ENCODE measurements at regions not wholly inside any gene's neighbourhood (a gene's known extent, or its start where the extent isn't known, plus 50 kb on each side); places are given as distances from the start of the nearest gene placed in this dataset.
"Not testable (repeated sequence)": the region's sequence is repeated elsewhere in the genome, so short reads cannot be mapped to it uniquely, and the experiment has no call there.

DNA sequence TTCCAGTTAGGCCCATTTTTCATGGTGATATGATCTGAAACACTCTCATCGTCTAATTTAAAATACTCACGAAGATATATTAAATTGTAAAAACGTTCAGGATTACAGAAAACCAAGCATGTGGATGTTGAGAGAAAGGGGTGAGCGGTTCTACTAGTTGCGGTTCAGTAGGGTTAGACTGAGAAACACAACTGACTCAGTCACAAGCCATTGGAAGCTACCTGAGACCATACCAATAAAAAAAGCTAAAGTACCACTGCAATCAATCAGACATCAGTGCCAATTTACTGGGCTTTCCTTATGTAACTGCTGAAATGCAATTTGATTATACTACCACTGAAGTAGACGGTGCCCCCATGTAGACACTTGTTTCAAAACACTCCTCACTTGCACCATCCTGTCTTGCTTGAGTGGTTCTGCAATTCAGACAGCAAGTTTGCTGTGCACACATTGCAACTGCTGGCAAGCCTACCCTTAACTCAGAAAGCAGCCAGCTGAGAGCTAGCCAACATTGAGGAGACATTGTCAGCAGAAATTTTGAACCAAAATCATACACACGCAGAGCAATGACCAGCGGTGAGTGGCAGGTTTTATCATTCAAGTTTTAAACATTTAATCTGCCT, 368.7 kb upstream of the ARHGEF26 start:
- no peak for DNase-seq (ENCODE audit: low spot score)

DNA sequence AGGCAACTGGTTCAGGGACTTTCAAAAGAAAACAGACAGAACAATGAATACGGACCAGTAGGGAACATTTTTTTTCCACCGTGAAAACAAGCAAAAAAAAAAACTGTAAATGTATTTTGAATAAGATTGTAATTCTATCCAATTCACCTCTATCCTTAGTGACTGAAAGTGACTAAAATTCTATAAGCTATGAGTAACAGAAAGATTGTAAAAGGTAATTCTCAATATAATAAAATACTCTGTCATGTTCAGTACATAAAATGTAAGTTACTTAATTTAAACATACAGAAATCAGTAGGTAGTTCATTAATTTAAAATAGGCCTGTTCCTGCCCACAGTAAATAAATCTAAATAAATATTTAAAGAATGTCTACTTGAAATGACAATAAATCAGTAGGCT, 368.2 kb upstream of the ARHGEF26 start:
- no peak for DNase-seq (ENCODE audit: low spot score)

GRCh38 chr3:153756816-153757215, 364.4 kb upstream of the ARHGEF26 start:
- DNase-seq (ENCODE audit: low spot score), result no peak

DNA sequence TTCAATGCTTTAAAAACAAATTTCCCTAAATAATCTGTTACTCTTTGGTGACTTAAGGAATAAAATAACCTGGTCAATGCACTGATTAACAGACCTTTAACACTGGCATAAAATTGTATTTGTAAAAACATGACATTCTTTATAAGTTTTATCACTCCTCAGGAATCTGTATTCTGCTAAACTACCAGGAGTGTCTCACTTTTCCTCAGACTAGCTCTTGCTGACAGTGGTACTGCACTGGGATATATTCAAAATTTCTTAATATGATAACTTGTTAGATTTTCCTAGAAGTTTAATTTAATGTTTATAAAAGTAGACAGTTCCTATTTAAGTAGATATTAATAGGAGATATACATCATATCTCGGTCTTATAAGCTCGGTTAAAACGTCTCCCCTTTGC, 363.4 kb upstream of the ARHGEF26 start:
- DNase-seq (ENCODE audit: low spot score), result no peak

DNA sequence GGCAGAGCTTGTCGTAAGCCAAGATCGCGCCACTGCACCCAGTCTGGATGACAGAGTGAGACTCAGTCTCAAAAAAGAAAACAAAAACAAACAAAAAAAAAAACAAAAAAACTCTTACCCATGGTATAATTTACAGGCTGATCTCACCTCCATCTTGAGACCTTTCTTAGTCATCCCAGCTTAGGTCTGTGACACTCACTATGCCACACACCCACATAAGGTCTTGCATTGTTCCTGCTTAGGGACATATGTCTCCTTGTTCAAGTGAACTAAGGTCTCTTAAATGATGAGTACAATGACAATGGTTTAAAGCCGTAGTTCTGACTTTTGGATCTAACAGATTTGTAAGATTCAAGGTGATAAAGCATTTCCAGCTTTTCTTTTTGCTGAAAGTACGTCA, 360.2 kb upstream of the ARHGEF26 start:
- no peak for DNase-seq (ENCODE audit: low spot score)

DNA sequence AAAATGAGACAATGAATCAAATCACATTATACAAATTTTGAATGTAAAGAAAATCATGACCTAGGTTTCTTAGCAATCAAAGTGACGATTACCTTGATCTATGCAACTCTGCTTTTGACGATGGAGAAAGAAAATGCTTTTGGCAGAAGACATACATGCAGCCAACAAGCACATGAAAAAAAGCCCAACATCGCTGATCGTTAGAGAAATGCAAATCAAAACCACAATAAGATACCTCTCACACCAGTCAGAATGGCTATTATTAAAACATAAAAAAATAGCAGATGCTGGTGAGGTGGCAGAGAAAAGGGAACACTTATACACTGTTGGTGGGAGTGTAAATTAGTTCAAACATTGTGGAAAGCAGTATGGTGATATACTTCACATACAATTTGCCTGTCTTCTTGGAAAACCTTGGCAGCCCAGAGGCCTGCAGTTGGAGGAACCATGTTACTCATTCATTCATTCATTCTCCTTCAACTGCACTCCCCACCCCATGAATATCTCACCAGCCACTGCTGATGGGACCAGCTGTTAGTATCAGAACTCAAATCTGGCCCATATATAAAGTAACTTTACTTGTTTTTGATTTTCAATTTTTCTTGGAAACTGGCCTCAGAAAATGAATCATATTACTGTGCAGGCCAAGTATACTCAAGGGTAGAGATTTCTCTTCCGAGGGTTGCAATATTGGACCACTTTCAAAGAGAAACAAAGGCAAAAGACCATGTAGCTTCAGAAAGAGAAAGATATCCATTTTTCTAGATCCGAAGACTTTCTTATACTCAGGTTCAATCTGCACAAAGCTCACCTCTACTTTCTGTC, 358.6 kb upstream of the ARHGEF26 start:
- no peak for DNase-seq (ENCODE audit: low spot score)

GRCh38 chr3:153767601-153768560, 353.3 kb upstream of the ARHGEF26 start:
- DNase-seq (ENCODE audit: low spot score), result no peak

GRCh38 chr3:153768561-153769469, 352.4 kb upstream of the ARHGEF26 start:
- DNase-seq (ENCODE audit: low spot score), result peak; percentile 61

- peak; percentile 68 for DNase-seq (ENCODE audit: low spot score)
Observed at GRCh38 chr3:153783106-153783505, 338.1 kb upstream of the ARHGEF26 start.

- DNase-seq (ENCODE audit: low spot score), result no peak
Observed at GRCh38 chr3:153783741-153784480, 337.3 kb upstream of the ARHGEF26 start.

DNA sequence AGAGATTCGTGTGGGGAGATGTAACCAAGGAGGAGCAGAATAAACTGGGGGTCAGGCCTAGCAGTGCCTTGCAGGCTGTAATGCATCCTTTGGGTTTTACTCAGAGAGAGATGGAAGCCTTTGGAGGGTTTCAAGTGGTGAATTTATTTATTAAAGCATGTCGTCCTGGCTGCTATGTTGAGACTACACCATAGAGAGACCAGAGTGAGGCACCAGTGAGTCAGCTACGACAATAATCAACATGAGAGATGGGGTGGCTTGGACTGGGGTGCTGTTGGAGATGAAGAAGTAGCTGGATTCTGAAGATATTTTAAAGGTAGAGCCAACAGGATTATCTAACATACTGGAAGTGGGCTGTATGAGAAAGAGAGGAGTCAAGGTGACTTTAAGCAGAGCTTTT, 335.3 kb upstream of the ARHGEF26 start:
- no peak for DNase-seq (ENCODE audit: low spot score)

DNA sequence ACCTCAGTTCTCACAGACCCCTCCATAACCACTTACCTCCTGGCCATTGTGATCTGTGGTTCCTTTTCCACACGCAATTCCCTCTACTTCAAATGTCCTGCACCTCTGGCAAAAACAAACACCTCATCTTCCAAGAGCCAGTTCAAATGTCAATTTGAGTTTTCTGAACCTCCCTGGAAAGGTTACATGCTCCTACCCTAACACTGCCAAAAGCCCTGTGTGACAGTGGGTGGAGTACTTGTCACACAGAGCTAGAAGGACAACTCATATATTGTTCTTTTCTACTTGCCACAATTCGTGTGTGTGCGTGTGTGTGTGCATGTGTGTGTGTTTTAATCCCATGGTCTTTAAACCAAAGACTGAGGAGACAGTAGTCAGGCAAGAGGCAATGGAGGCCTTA, 331.8 kb upstream of the ARHGEF26 start:
- no peak for DNase-seq (ENCODE audit: low spot score)

DNA sequence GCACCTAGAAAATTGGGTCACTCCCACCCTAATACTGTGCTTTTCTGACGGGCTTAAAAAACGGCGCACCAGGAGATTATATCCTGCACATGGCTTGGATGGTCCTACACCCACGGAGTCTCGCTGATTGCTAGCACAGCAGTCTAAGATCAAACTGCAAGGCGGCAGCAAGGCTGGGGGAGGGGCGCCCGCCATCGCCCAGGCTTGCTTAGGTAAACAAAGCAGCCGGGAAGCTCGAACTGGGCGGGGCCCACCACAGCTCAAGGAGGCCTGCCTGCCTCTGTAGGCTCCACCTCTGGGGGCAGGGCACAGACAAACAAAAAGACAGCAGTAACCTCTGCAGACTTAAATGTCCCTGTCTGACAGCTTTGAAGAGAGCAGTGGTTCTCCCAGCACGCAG, 324.1 kb upstream of the ARHGEF26 start:
- not testable (repeated sequence) for DNase-seq (ENCODE audit: low spot score)

- no peak for DNase-seq (ENCODE audit: low spot score)
Observed at GRCh38 chr3:153809097-153809496, 312.1 kb upstream of the ARHGEF26 start.

DNA sequence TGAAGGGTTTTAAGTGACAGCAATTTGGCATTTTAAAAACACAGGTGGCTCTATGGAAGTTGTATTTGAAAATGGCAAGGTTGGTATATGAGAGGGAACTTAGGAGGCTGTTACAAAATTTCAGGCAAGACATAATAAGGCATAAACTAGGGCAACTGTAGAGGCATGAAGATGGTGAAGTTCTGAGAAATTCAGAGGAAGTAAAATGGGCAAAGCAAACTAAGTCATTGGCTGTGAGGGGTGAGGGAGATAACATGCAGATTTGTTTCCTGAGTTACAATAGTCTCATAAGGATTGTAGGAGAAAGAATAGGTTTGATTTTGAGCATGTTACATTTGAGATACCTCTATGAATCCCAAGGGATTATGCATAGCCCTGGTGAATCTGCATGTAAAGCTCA, 302.9 kb upstream of the ARHGEF26 start:
- DNase-seq (ENCODE audit: low spot score), result no peak

GRCh38 chr3:153820035-153820434, 301.2 kb upstream of the ARHGEF26 start:
- DNase-seq (ENCODE audit: low spot score), result no peak

- not testable (repeated sequence) for DNase-seq (ENCODE audit: low spot score)
Observed at GRCh38 chr3:153828346-153828745, 292.8 kb upstream of the ARHGEF26 start.

DNA sequence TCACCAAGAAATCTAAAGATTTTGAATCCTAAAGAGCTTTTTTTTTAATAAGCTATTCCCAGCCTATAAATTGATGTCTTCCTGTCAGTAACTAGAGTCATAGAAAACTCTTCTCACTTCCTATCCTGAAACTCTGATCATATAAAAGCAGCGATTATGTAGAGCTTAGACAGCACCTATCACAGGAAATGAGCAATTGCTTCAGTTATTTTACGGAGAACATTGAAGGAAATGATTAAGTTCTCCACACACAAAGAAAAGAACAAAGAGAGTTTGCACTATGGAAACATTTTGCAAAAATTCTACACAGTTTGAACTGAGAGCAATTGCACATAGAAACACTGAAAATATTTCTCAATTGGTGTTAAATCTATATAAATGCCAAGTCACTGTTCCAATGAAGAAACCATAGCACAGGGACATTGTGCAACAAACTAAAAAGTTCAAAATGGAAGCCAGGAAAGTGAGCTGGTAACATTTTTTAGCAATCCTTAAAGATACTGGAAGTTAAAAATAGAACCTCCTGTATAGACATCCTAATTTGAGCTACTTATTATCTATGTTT, 291.5 kb upstream of the ARHGEF26 start:
- DNase-seq (ENCODE audit: low spot score), result peak; percentile 87

DNA sequence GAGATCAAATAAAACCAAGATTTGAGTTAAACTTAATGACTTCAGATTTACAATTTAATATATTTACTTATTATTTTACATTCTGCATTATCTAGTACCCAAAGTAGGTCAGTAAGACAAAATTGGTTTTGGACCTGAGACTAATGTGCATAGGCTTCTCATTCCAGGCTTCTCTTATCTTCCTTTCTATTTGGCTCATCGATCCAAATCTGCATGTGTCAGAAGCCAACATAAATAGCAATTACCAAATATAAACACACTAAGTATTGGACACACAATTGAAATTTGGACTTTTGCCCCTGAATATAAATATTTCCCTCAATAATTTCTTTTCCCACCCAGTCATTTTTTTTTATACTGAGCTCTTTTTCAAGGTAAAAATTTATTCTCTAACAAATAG, 290.6 kb upstream of the ARHGEF26 start:
- no peak for DNase-seq (ENCODE audit: low spot score)

GRCh38 chr3:153835540-153835939, 285.6 kb upstream of the ARHGEF26 start:
- no peak for DNase-seq (ENCODE audit: low spot score)

Measured in COLO829 (cell line).